D721Med (cell line): ENCODE measurements at regions not wholly inside any gene's neighbourhood (a gene's known extent, or its start where the extent isn't known, plus 50 kb on each side); places are given as distances from the start of the nearest gene placed in this dataset.

Source experiments
- DNase-seq: peaks from one replicate; pipeline ENCODE4 v3.0.0; 2011; ENCODE audit warnings: low spot score; ENCODE audit not compliant: insufficient read length
- FAIRE-seq: peaks from 2 replicates; lab custom pipeline; 2011; peaks lifted over from hg19 to GRCh38; lab: Jason Lieb, UNC
- TF ChIP-seq, protein P1 (sequence below): IDR thresholded peaks from 2 replicates; pipeline ENCODE4 v1.5.1; 2012; ENCODE audit warnings: mild to moderate bottlenecking, control low read depth; ENCODE audit not compliant: insufficient read depth; ENCODE audit errors: missing control alignments

DNA sequence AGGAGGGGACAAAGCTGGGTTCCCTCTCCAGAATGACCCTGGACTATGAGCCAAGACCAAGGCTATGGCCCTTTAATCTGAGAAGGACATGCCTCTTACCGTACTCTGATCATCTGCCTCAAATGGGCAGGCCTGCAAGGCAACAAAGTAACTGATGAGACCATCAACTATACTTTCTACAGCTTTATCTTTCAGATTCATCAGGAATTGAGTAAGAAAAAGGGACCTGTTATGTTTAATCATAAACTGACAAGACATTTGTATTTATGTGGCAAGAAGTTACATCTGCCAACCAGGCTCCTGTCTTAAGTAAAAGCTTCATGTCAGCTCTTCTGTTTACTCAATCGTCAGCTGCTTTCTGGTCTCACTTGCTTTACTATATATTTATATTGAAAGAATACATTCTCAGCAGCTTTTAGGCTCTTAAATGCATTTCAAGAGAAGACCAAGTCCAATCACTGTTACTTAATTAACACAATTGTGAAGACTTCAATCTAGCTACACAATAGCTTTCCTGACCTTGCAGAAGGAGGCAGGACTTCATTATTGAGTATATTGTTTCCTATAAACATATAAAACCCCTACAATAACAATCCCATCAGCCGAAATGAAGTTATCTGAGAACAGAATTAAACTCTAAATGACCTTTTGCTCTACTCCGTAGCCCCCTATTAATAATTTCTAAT lies 163.8 kb downstream of the ETAA1 start:
- DNase-seq (no peak), FAIRE-seq (no peak)
- TF ChIP-seq, protein P1, sequence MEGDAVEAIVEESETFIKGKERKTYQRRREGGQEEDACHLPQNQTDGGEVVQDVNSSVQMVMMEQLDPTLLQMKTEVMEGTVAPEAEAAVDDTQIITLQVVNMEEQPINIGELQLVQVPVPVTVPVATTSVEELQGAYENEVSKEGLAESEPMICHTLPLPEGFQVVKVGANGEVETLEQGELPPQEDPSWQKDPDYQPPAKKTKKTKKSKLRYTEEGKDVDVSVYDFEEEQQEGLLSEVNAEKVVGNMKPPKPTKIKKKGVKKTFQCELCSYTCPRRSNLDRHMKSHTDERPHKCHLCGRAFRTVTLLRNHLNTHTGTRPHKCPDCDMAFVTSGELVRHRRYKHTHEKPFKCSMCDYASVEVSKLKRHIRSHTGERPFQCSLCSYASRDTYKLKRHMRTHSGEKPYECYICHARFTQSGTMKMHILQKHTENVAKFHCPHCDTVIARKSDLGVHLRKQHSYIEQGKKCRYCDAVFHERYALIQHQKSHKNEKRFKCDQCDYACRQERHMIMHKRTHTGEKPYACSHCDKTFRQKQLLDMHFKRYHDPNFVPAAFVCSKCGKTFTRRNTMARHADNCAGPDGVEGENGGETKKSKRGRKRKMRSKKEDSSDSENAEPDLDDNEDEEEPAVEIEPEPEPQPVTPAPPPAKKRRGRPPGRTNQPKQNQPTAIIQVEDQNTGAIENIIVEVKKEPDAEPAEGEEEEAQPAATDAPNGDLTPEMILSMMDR, result no peak

DNA sequence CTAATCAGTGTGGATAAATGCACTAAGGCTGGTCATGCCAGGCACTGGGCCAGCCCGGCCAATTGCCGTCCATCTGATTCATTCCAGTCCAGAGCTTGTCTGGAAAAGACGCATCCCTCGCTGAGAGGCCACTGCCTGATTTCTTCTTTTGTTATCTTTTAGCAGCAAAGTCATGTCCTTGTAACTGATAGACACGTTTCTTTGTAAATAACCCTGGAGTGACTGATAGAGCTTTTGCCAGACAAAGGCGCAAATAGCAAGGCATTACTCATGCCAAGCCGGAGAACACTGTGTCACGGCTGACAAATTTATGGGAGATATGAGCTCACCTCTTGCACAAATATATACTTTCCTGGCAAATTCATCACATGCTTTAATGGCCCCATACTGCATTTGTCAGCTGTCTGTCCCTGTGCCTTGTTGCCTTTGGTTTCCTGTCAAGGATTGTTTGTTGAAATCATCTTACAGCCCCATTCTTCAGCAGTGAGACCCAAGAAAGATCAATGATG lies 164.4 kb downstream of the ETAA1 start:
- no peak for DNase-seq
- no peak for FAIRE-seq

DNA sequence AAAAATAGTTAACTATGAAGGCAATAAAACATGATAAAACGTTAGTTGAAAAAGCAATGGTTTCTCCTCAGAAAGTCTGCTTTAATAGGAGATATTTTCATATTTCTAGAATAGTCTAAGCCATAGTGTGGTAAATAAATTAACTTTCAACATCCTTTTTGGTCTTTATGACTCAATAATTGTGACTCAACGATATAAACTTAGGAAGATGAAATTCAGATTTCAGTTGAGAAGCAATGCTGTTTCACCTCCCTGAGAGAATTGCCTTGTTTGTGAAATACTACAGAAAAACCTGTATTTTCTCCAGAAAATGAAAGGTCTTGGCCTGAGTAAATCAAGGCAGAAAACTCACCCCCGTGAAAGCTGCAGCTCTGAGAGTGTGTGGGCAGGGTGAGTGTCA lies 166.9 kb downstream of the ETAA1 start:
- FAIRE-seq, result no peak
- TF ChIP-seq, protein P1, result no peak
- DNase-seq, result no peak

More for the DNA sequence above, 164.4 kb downstream of the ETAA1 start:
- TF ChIP-seq, protein P1, result no peak

DNA sequence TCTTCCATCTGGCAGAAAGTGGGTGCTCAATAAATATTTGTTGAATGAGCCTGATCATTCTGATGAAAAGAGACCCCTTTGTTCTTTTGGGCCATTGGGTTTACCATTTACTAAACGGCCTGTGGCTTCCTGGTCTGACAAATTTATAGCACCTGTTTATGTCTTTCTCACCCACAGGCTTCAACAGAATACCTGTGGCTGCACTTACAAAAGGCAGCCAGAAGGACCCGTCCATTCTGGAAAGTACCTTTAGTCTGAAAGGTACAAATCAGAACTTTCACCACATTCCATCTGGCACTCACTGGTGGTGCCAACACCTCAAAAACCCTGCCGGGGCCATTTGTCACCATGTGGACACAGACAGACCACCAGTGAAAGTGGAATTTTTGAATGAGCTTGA lies 167.5 kb downstream of the ETAA1 start:
- DNase-seq (no peak), FAIRE-seq (no peak)
- TF ChIP-seq, protein P1, result no peak

DNA sequence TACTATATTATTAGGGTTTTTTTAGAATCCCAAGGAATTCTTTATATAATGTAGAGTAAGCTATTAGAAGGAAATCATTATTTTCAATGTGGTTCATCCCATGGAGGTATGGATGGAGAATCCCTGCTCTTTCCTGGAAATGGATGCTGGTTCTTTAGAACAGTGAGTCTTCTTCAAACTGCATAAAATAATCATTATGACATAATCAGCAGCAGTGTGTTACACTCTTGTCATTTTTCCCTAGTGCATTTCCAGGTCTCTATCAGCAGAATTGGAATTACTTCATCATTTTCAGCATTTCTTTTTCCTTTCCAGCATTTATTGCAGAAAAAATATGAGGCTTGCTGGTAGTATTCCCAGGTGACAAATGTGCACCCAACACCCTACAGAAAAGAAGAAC lies 168.1 kb downstream of the ETAA1 start:
- DNase-seq, result no peak
- TF ChIP-seq, protein P1, result no peak
- FAIRE-seq, result no peak

DNA sequence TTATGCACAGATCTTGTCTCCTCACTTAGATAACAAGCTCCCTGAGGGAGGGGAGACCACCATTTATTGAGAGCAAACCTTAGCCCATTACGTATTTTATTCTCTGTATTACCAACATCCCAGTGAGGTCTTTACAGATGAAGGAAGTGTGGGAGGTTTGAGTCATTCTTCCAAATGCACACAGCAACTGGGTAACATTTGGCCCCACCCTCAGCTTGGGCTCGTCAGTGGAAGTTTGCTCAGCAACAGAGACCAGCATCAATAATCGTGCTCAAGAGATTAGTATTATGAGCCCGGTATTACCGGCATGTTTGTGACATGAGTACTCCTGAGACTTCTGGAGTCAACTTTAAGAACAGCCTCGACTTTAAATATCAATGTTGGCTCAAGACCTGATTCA lies 168.6 kb downstream of the ETAA1 start:
- DNase-seq (no peak), FAIRE-seq (no peak)
- TF ChIP-seq, protein P1, result no peak

DNA sequence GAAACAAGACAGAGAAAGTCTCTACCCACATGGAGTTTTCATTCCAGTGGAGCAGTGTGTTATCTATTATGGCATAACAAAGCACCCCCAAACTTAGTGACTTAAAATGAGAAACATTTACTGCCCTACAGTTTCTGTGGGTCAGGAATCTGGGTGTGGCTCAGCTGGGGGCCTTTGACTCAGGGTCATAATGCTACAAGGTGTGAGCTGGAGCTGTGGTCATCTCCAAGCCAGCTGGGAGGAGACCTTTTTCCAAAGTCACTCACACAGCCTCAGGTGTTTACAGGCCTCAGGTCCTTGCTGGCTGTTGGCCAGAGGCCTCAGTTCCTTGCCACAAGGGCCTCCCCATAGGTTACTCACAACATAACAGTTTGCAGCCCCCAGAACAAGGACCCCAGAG lies 169.2 kb downstream of the ETAA1 start:
- FAIRE-seq (no peak), DNase-seq (no peak)
- TF ChIP-seq, protein P1, result no peak
